ENCODE measurements at regions not wholly inside any gene's neighbourhood (a gene's known extent, or its start where the extent isn't known, plus 50 kb on each side); places are given as distances from the start of the nearest gene placed in this dataset.

GRCh38 chr3:115486880-115487279 is 136.4 kb upstream of the GAP43 start:
- ATAC-seq = no peak
- no peak for TF ChIP-seq CTCF (IDR thresholded peaks at IDR 0.05 in 4 of 5, conservative IDR thresholded peaks at IDR 0.05 in 1 of 5)
- TF ChIP-seq POLR2A (IDR thresholded peaks at IDR 0.05) = no peak
- no peaks in the 10 kb centered on the region for H3K9me3 ChIP-seq
- H3K36me3 ChIP-seq = no peaks in the 10 kb centered on the region
- H3K27me3 ChIP-seq = no peaks in the 10 kb centered on the region
- in situ Hi-C loops (cut with MboI; ENCODE audit: low sequenced_read_pairs in 4 of 4) (no loop called here), intact Hi-C loops (cut with DNase I; ENCODE audit: low total_unique reads) (no loop called here)
- H3K27ac ChIP-seq = no peak overlapping the region
- no peak for DNase-seq
- no peaks in the 10 kb centered on the region for H3K4me1 ChIP-seq
- H3K4me3 ChIP-seq = no peak overlapping the region

- no peaks in the 10 kb centered on the region for H3K27me3 ChIP-seq
- no peaks in the 10 kb centered on the region for H3K36me3 ChIP-seq
- intact Hi-C loops (cut with DNase I; ENCODE audit: low total_unique reads) = no loop called here
- no peaks in the 10 kb centered on the region for H3K9me3 ChIP-seq
- no peak overlapping the region for H3K4me3 ChIP-seq
- no peak for DNase-seq
- no peaks in the 10 kb centered on the region for H3K4me1 ChIP-seq
- in situ Hi-C loops (cut with MboI; ENCODE audit: low sequenced_read_pairs in 4 of 4) = no loop called here
- TF ChIP-seq POLR2A (IDR thresholded peaks at IDR 0.05) (no peak), CTCF (IDR thresholded peaks at IDR 0.05 in 4 of 5, conservative IDR thresholded peaks at IDR 0.05 in 1 of 5) (no peak)
- H3K27ac ChIP-seq = no peak overlapping the region
- ATAC-seq = no peak
Observed at GRCh38 chr3:115487968-115488367, 135.3 kb upstream of the GAP43 start.

- no peak for ATAC-seq
- H3K36me3 ChIP-seq = no peaks in the 10 kb centered on the region
- no peak overlapping the region for H3K27ac ChIP-seq
- DNase-seq = no peak
- in situ Hi-C loops (cut with MboI; ENCODE audit: low sequenced_read_pairs in 4 of 4) (no loop called here), intact Hi-C loops (cut with DNase I; ENCODE audit: low total_unique reads) (no loop called here)
- no peak for TF ChIP-seq CTCF (IDR thresholded peaks at IDR 0.05 in 4 of 5, conservative IDR thresholded peaks at IDR 0.05 in 1 of 5)
- no peak for TF ChIP-seq POLR2A (IDR thresholded peaks at IDR 0.05)
- H3K4me3 ChIP-seq = no peak overlapping the region
- no peaks in the 10 kb centered on the region for H3K4me1 ChIP-seq
- no peaks in the 10 kb centered on the region for H3K27me3 ChIP-seq
- H3K9me3 ChIP-seq = no peaks in the 10 kb centered on the region
Observed at GRCh38 chr3:115488409-115488808, 134.9 kb upstream of the GAP43 start.

- Histone ChIP-seq H3K27ac (no peak overlapping the region), H3K9me3 (no peaks in the 10 kb centered on the region), H3K4me3 (no peak overlapping the region), H3K4me1 (no peaks in the 10 kb centered on the region), H3K36me3 (no peaks in the 10 kb centered on the region), H3K27me3 (no peaks in the 10 kb centered on the region)
- DNase-seq = no peak
- intact Hi-C loops (cut with DNase I; ENCODE audit: low total_unique reads) = no loop called here
- no peak for TF ChIP-seq POLR2A (IDR thresholded peaks at IDR 0.05)
- TF ChIP-seq CTCF (IDR thresholded peaks at IDR 0.05 in 4 of 5, conservative IDR thresholded peaks at IDR 0.05 in 1 of 5) = no peak
- in situ Hi-C loops (cut with MboI; ENCODE audit: low sequenced_read_pairs in 4 of 4) = no loop called here
- no peak for ATAC-seq
Observed at GRCh38 chr3:115494826-115495225, 128.5 kb upstream of the GAP43 start.

- Histone ChIP-seq H3K27me3 (no peaks in the 10 kb centered on the region), H3K36me3 (no peaks in the 10 kb centered on the region), H3K27ac (no peak overlapping the region), H3K4me1 (no peaks in the 10 kb centered on the region), H3K9me3 (no peaks in the 10 kb centered on the region), H3K4me3 (no peak overlapping the region)
- intact Hi-C loops (cut with DNase I; ENCODE audit: low total_unique reads) (no loop called here), in situ Hi-C loops (cut with MboI; ENCODE audit: low sequenced_read_pairs in 4 of 4) (no loop called here)
- DNase-seq (no peak), ATAC-seq (no peak)
- no peak for TF ChIP-seq POLR2A (IDR thresholded peaks at IDR 0.05)
Observed at GRCh38 chr3:115498421-115498820, 124.9 kb upstream of the GAP43 start.
